GM12891 (cell line): ENCODE measurements at regions not wholly inside any gene's neighbourhood (a gene's known extent, or its start where the extent isn't known, plus 50 kb on each side); places are given as distances from the start of the nearest gene placed in this dataset.

Source experiments
- POLR2A ChIP-seq: IDR thresholded peaks from 2 replicates; pipeline ENCODE4 v1.6.1; 2011; ENCODE audit warnings: low read depth, low read length, control low read depth
- POLR2AphosphoS5 ChIP-seq: IDR thresholded peaks from 2 replicates; pipeline ENCODE4 v1.6.1; 2011; ENCODE audit warnings: low read depth, low read length, control low read depth
- SPI1 ChIP-seq: IDR thresholded peaks from 2 replicates; pipeline ENCODE4 v1.6.1; 2011; ENCODE audit warnings: low read depth, low read length, control low read depth
- TAF1 ChIP-seq: IDR thresholded peaks from 2 replicates; pipeline ENCODE4 v1.6.1; 2011; ENCODE audit warnings: low read depth, low read length, control low read depth

DNA sequence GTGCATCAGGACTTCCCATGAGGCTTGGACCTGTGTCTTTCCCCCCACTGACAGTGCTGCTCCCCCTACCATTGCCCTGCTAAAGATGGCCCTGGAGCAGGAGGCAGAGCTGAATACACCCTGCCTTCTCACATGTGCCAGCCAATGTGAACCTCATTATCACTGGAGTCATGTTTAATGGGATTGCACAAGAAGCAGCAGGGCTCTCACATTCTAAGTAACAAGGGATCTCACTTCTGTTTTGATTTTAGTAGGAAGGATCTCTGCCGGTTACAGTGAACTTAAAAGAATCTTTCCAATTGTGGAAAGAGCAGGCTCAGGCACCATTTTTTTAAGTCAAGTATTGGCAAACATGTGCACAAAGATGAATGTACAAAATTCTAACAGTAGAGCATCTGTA lies 322.1 kb upstream of the MEX3C start:
- TF ChIP-seq POLR2A (no peak), SPI1 (no peak), TAF1 (no peak), POLR2AphosphoS5 (no peak)
